CD4-positive, alpha-beta T cell (primary cell): ENCODE measurements at regions not wholly inside any gene's neighbourhood (a gene's known extent, or its start where the extent isn't known, plus 50 kb on each side); places are given as distances from the start of the nearest gene placed in this dataset.

Source experiments
- ATAC-seq: fragments of 200-7000 bp; cut with Tn5 transposase; one replicate; pipeline ENCODE4 v1.10.0; 2022; ENCODE audit warnings: mild to moderate bottlenecking; ENCODE audit not compliant: poor library complexity
- CTCF ChIA-PET: fragments of 350-600 bp; sonication (Branson Sonifier 250); formaldehyde crosslinking; loops from one replicate; lab custom pipeline; 2021; ENCODE audit warnings: antibody characterized with exemption, inconsistent platforms; lab: Charles Lee
- POLR2A ChIA-PET: fragments of 350-600 bp; sonication (Branson Sonifier 250); formaldehyde crosslinking; loops from one replicate; lab custom pipeline; 2021; ENCODE audit warnings: antibody characterized with exemption, inconsistent platforms; lab: Charles Lee
- DNase-seq, 14 experiments: peaks; one replicate each; pipeline ENCODE4 v3.0.0-alpha.2; 2013 to 2020; ENCODE audit warnings: mixed read lengths in 2 of 14
- H3K27ac ChIP-seq, 2 donors: one replicate each; pipeline versions ENCODE4 v1.5.1 to v1.7.0; 2013; ENCODE audit warnings: low read length in 2 of 2, low read depth in 1 of 2, mild to moderate bottlenecking in 1 of 2
- H3K27me3 ChIP-seq, 2 experiments: 1 replicate in 1 of 2; 2 replicates in 1 of 2; pipeline versions ENCODE4 v1.6.1 to v1.7.0; 2013; ENCODE audit warnings: low read length in 2 of 2, control low read depth in 1 of 2, mild to moderate bottlenecking in 1 of 2, moderate library complexity in 1 of 2; ENCODE audit not compliant: insufficient read depth in 2 of 2, control insufficient read depth in 1 of 2
- H3K36me3 ChIP-seq: one replicate; pipeline ENCODE4 v1.6.1; 2013; ENCODE audit warnings: low read length, control low read depth; ENCODE audit not compliant: insufficient read depth
- H3K4me1 ChIP-seq: one replicate; pipeline ENCODE4 v1.6.1; 2013; ENCODE audit warnings: low read length, control low read depth; ENCODE audit not compliant: insufficient read depth
- H3K4me3 ChIP-seq: one replicate; pipeline ENCODE4 v1.5.1; 2013; ENCODE audit warnings: mild to moderate bottlenecking, low read length, moderate library complexity
- H3K9me3 ChIP-seq, 2 experiments: 1 replicate in 1 of 2; 2 replicates in 1 of 2; pipeline versions ENCODE4 v1.6.1 to v1.7.0; 2013; ENCODE audit warnings: low read length in 2 of 2, mild to moderate bottlenecking in 2 of 2, control low read depth in 1 of 2, moderate library complexity in 1 of 2; ENCODE audit not compliant: control insufficient read depth in 1 of 2, insufficient read depth in 1 of 2
- H3K27ac Mint-ChIP-seq: one replicate; pipeline ENCODE4 v1.8.0; 2020; ENCODE audit warnings: mixed read lengths
- H3K27me3 Mint-ChIP-seq: one replicate; pipeline ENCODE4 v1.8.0; 2021; ENCODE audit warnings: mixed read lengths
- H3K36me3 Mint-ChIP-seq: one replicate; pipeline ENCODE4 v1.8.0; 2021; ENCODE audit warnings: low read depth, mixed read lengths
- H3K4me1 Mint-ChIP-seq: one replicate; pipeline ENCODE4 v1.8.0; 2021; ENCODE audit warnings: low read depth, mixed read lengths
- H3K4me3 Mint-ChIP-seq: one replicate; pipeline ENCODE4 v1.8.0; 2020; ENCODE audit warnings: mild to moderate bottlenecking, mixed read lengths
- H3K9me3 Mint-ChIP-seq: one replicate; pipeline ENCODE4 v1.8.0; 2020; ENCODE audit warnings: mixed read lengths
- CTCF ChIP-seq: fragments of 200-600 bp; IDR thresholded peaks from one replicate; pipeline ENCODE4 v1.8.0; 2022; ENCODE audit warnings: antibody characterized with exemption, mild to moderate bottlenecking
- intact Hi-C, 2 experiments: fragments of 100-400 bp; cut with DNase I in 1 of 2; cut with micrococcal nuclease in 1 of 2; formaldehyde crosslinking; loops; one replicate each; pipeline versions ENCODE4 v1.15.1 to v1.9.0; 2023 to 2025; cut with DNase I, micrococcal nuclease

GRCh38 chr1:229012823-229013222, 258.1 kb upstream of the RAB4A start:
- Mint-ChIP-seq H3K36me3 (no peaks in the 10 kb centered on the region), H3K27ac (no peak overlapping the region), H3K9me3 (no peaks in the 10 kb centered on the region), H3K4me1 (no peaks in the 10 kb centered on the region), H3K27me3 (no peaks in the 10 kb centered on the region), H3K4me3 (no peak overlapping the region)
- H3K27me3 ChIP-seq: no peaks in the 10 kb centered on the region
- ChIA-PET CTCF (no interaction called here), POLR2A (no interaction called here)
- no peaks in the 10 kb centered on the region for H3K36me3 ChIP-seq
- no peak for TF ChIP-seq CTCF
- intact Hi-C loops: no loop called here
- no peaks in the 10 kb centered on the region for H3K4me1 ChIP-seq
- DNase-seq (no peak), ATAC-seq (no peak)
- no peak overlapping the region for H3K4me3 ChIP-seq
- no peak overlapping the region for H3K27ac ChIP-seq
- no peaks in the 10 kb centered on the region for H3K9me3 ChIP-seq

- no peaks in the 10 kb centered on the region for H3K27me3 ChIP-seq
- H3K36me3 ChIP-seq: no peaks in the 10 kb centered on the region
- no peak for TF ChIP-seq CTCF
- no peak overlapping the region for H3K27ac ChIP-seq
- ATAC-seq (no peak), DNase-seq (no peak)
- H3K27ac Mint-ChIP-seq: no peak overlapping the region
- intact Hi-C loops: no loop called here
- H3K4me1 ChIP-seq: no peaks in the 10 kb centered on the region
- ChIA-PET POLR2A (no interaction called here), CTCF (no interaction called here)
- H3K4me3 ChIP-seq: no peak overlapping the region
- no peaks in the 10 kb centered on the region for H3K4me1 Mint-ChIP-seq
- no peaks in the 10 kb centered on the region for H3K9me3 ChIP-seq
- no peaks in the 10 kb centered on the region for H3K27me3 Mint-ChIP-seq
- H3K36me3 Mint-ChIP-seq: no peaks in the 10 kb centered on the region
- no peaks in the 10 kb centered on the region for H3K9me3 Mint-ChIP-seq
- H3K4me3 Mint-ChIP-seq: no peak overlapping the region
These were observed 256.9 kb upstream of the RAB4A start for GRCh38 chr1:229013981-229014380.

DNA sequence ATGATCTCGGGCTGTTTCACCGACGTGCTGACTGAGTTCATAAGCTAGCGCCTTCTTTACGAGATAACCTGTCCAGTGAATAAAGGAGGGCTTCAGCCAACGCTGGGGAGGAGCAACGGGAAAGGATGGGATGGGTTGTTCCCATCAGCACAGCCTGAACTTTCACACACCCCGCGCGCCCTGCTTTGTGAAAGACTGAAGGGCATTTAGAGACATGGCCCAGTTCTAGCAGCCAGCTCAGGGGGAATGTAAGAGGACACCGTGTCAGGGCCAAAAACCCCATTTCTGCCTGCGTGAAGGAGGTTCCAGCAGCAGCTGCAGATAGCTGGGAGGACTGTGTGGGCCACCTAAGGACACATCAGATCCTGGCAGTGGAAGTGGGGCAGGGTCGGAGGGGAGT, 255.1 kb upstream of the RAB4A start:
- TF ChIP-seq CTCF: no peak
- Mint-ChIP-seq H3K36me3 (no peaks in the 10 kb centered on the region), H3K4me3 (no peak overlapping the region), H3K27me3 (no peaks in the 10 kb centered on the region), H3K4me1 (no peaks in the 10 kb centered on the region), H3K27ac (no peak overlapping the region), H3K9me3 (no peaks in the 10 kb centered on the region)
- DNase-seq: no peak
- Histone ChIP-seq H3K9me3 (no peaks in the 10 kb centered on the region), H3K36me3 (no peaks in the 10 kb centered on the region), H3K4me3 (no peak overlapping the region), H3K27ac (no peak overlapping the region), H3K27me3 (no peaks in the 10 kb centered on the region), H3K4me1 (no peaks in the 10 kb centered on the region)
- POLR2A ChIA-PET: no interaction called here
- CTCF ChIA-PET: no interaction called here
- no peak for ATAC-seq
- intact Hi-C loops: no loop called here
